Esophagus (tissue), 2 donors: ENCODE measurements at regions not wholly inside any gene's neighbourhood (a gene's known extent, or its start where the extent isn't known, plus 50 kb on each side); places are given as distances from the start of the nearest gene placed in this dataset.

Experiments used
- H3K27ac ChIP-seq, 2 donors: one replicate each; pipeline ENCODE4 v1.5.1; 2013; ENCODE audit warnings: low read depth in 2 of 2, mild to moderate bottlenecking in 2 of 2, inconsistent platforms in 1 of 2, low read length in 1 of 2, moderate library complexity in 1 of 2
- H3K27me3 ChIP-seq, 2 donors: one replicate each; pipeline ENCODE4 v1.6.1; 2013; ENCODE audit warnings: low read length in 2 of 2, control low read depth in 1 of 2, mild to moderate bottlenecking in 1 of 2; ENCODE audit not compliant: insufficient read depth in 2 of 2, control insufficient read depth in 1 of 2
- H3K36me3 ChIP-seq, 2 donors: one replicate each; pipeline ENCODE4 v1.6.1; 2013; ENCODE audit warnings: low read length in 1 of 2; ENCODE audit not compliant: control insufficient read depth in 2 of 2, insufficient read depth in 2 of 2
- H3K4me1 ChIP-seq, 2 donors: one replicate each; pipeline ENCODE4 v1.6.1; 2013; ENCODE audit warnings: low read length in 1 of 2; ENCODE audit not compliant: control insufficient read depth in 2 of 2, insufficient read depth in 2 of 2
- H3K4me3 ChIP-seq, 2 donors: one replicate each; pipeline ENCODE4 v1.5.1; 2013; ENCODE audit warnings: low read length in 2 of 2, mild to moderate bottlenecking in 2 of 2, low read depth in 1 of 2, moderate library complexity in 1 of 2
- H3K9me3 ChIP-seq, 2 donors: one replicate each; pipeline ENCODE4 v1.6.1; 2013; ENCODE audit warnings: mild to moderate bottlenecking in 2 of 2, low read depth in 1 of 2, low read length in 1 of 2, moderate library complexity in 1 of 2; ENCODE audit not compliant: control insufficient read depth in 2 of 2, insufficient read depth in 1 of 2
- WGBS, 2 donors: extraction: QIAGEN DNeasy Blood & Tissue Kit; methylation state at CpG; one replicate each; pipeline ENCODE4 v1.1.7; 2013; 5-methylcytosine and 5-hydroxymethylcytosine counted together
- donor health status: healthy with polysubstance abuse.
- donor health status: Bipolar disorder and iron deficiency.

DNA sequence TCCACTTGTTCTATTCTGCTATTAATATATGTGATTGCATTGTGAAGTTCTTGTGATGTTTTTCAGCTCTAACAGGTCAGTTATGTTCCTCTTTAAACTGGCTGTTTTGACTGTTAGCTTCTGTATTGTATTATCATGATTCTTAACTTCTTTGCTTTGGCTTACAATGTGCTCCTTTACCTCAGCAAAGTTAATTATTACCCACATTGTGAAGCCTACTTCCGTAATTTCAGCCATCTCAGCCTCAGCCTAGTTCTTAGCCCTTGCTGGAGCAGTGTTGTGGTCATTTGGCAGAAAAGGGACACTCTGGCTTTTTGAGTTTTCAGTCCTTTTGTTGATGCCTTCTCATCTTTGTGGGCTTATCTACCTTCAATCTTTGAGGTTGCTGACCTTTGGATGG lies 440.2 kb downstream of the TBC1D32 start:
- H3K9me3 ChIP-seq, result peaks cover 0 to 2% of the 10 kb centered on the region in 2 donors
- H3K4me1 ChIP-seq, result no peaks in the 10 kb centered on the region
- H3K4me3 ChIP-seq, result no peak overlapping the region
- no peaks in the 10 kb centered on the region for H3K36me3 ChIP-seq
- no peaks in the 10 kb centered on the region for H3K27me3 ChIP-seq
- no peak overlapping the region for H3K27ac ChIP-seq
- WGBS, 2 donors, result 23 to 54% methylated on average over 1 of the region's 1 CpG

DNA sequence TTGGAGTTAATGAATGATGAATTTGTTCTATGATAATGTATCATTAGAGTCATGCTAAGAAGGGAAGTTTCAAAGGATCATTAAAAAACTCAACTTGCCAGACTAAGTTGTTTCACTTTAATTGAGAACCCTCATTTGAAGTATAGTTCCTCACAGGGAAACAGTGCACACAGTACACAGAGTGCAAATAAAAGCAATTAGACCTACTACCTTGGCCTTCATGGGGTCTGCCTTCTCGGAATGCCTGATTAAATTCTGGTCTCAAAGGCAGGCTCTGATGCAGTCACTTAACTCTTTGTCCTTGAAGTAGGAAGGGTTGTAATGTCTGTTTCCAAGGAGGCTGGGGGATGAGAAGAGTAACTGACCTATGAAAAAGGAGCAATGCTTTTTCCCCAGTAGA lies 457.3 kb downstream of the TBC1D32 start:
- Histone ChIP-seq H3K9me3 (peaks cover 10 to 16% of the 10 kb centered on the region in 2 donors), H3K4me3 (no peak overlapping the region), H3K4me1 (no peaks in the 10 kb centered on the region), H3K27me3 (no peaks in the 10 kb centered on the region), H3K36me3 (no peaks in the 10 kb centered on the region), H3K27ac (no peak overlapping the region)
- 59 to 71% methylated on average over 1 of the region's 1 CpG for WGBS, 2 donors

DNA sequence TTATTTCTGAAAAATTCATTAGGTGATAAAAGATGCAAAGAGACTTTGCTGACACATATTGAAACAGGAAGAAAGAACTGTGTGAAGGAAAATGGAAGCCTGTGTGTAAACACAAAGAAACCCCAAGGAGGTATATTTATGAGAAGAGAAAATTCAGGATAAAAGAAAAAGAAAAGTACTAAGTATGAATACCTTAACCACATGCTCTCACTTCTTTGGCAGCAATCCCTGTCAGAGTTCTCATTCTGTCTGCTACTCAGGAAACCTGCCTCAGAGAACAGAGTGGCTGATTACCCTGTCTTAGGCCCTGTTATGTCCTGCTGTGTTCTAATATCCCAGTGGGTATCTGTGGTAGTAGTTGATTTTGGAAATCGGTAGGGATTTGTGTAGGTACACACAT lies 457.9 kb downstream of the TBC1D32 start:
- Histone ChIP-seq H3K36me3 (no peaks in the 10 kb centered on the region), H3K4me3 (no peak overlapping the region), H3K9me3 (peaks cover 15 to 21% of the 10 kb centered on the region in 2 donors), H3K27me3 (no peaks in the 10 kb centered on the region), H3K4me1 (no peaks in the 10 kb centered on the region), H3K27ac (no peak overlapping the region)
- 63 to 78% methylated on average over 1 of the region's 1 CpG for WGBS, 2 donors

DNA sequence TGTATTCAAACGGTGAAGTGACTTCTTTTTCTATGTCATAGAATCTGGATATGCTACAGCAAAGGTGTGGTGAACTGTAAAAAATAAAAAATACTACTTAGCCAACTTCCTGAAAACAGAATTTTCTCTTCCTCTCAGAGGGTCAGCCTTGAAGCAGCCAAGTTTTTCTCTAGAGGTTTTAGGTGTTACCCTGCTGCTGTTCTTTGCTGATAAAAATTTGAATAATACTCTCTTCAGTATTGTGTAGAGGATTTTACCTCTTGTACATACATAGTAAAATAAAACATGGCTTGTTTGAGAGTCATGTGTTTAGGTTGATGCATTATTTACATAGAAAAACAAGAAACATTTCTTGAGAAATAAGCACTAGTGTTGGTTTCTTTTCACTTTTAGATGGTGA lies 458.4 kb downstream of the TBC1D32 start:
- Histone ChIP-seq H3K4me1 (no peaks in the 10 kb centered on the region), H3K36me3 (no peaks in the 10 kb centered on the region), H3K4me3 (no peak overlapping the region), H3K27me3 (no peaks in the 10 kb centered on the region), H3K9me3 (peaks cover 18 to 21% of the 10 kb centered on the region in 2 donors), H3K27ac (no peak overlapping the region)
- 30 to 31% methylated on average over 1 of the region's 1 CpG for WGBS, 2 donors

DNA sequence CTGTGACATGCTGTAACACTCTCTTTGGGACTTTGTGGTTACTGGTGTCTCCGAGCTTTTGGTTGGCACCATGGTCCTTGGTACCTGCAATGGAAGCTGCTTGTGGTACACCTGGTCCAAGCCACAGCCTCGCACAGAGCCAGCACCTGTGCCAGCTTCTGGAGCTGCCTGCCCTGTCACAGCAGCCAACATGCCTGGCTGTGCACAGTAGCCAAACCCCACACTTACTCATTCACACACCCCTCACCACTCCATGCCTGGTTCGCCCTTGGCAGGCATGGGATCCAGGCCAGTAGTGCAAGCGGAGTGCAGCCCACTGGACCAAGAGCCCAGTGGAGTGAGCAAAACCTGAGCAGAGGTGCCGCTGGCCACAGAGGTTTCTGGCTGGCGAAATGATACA lies 459.9 kb downstream of the TBC1D32 start:
- Histone ChIP-seq H3K36me3 (no peaks in the 10 kb centered on the region), H3K4me1 (no peaks in the 10 kb centered on the region), H3K27ac (no peak overlapping the region), H3K4me3 (no peak overlapping the region), H3K9me3 (peaks cover 18 to 21% of the 10 kb centered on the region in 2 donors), H3K27me3 (no peaks in the 10 kb centered on the region)
- WGBS, 2 donors, result 87% methylated on average over 6 of the region's 6 CpGs

DNA sequence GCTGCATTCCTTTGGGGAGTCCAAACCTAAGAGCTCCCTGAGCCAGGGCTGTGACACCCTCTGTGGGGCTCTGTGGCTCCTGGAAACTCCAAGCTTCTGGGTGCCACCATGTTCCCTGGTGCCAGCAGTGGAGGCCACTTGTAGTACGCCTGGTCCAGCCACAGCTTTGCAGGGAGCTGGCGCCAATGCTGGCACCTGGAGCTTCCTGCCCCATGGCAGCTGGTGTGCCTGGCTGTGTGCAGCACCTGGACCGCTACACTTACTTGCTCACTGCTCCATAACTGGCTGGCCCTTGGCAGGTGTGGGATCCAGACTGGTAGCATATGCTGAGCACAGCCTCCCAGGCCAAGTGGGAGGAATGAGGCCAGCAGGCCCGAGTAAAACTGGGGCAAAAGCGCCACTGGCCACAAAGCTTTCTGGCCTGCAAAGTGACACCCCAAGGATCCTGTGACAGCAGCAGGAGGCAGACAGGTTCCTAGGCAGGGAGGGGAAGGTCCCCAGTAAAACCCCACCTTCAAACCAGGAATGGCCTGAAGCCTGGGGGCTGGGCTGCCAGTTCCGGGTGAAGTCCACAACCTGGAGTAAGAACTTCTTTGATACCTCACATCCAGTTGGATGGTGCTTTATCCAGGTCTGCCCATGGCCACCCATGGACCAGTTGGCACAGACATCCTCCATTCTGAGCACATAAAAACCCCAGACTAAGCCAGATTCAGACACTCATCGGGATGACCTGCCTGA lies 461.0 kb downstream of the TBC1D32 start:
- no peak overlapping the region for H3K27ac ChIP-seq
- H3K4me3 ChIP-seq, result no peak overlapping the region
- no peaks in the 10 kb centered on the region for H3K36me3 ChIP-seq
- peaks cover 18 to 21% of the 10 kb centered on the region in 2 donors for H3K9me3 ChIP-seq
- H3K27me3 ChIP-seq, result no peaks in the 10 kb centered on the region
- no peaks in the 10 kb centered on the region for H3K4me1 ChIP-seq
- 91% methylated on average over 7 of the region's 7 CpGs for WGBS, 2 donors

DNA sequence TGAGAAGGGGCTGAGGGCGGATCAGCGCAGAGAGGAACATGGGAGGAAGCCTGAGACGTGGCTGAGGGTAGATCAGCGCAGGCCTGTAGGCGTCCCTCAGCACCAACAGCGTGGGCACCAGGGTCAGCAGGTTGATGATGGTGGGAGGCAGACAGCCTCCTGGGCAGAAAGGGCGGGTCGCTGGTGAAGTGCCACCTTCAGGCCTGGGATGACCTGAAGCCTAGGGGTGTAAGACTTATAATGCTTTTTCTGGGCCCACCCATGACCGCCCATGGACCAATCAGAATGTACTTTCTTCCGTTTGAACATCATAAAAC lies 462.1 kb downstream of the TBC1D32 start:
- Histone ChIP-seq H3K9me3 (peaks cover 18 to 21% of the 10 kb centered on the region in 2 donors), H3K27me3 (no peaks in the 10 kb centered on the region), H3K36me3 (no peaks in the 10 kb centered on the region), H3K4me1 (no peaks in the 10 kb centered on the region), H3K4me3 (no peak overlapping the region), H3K27ac (no peak overlapping the region)
- WGBS, 2 donors, result 89 to 91% methylated on average over 10 of the region's 10 CpGs

DNA sequence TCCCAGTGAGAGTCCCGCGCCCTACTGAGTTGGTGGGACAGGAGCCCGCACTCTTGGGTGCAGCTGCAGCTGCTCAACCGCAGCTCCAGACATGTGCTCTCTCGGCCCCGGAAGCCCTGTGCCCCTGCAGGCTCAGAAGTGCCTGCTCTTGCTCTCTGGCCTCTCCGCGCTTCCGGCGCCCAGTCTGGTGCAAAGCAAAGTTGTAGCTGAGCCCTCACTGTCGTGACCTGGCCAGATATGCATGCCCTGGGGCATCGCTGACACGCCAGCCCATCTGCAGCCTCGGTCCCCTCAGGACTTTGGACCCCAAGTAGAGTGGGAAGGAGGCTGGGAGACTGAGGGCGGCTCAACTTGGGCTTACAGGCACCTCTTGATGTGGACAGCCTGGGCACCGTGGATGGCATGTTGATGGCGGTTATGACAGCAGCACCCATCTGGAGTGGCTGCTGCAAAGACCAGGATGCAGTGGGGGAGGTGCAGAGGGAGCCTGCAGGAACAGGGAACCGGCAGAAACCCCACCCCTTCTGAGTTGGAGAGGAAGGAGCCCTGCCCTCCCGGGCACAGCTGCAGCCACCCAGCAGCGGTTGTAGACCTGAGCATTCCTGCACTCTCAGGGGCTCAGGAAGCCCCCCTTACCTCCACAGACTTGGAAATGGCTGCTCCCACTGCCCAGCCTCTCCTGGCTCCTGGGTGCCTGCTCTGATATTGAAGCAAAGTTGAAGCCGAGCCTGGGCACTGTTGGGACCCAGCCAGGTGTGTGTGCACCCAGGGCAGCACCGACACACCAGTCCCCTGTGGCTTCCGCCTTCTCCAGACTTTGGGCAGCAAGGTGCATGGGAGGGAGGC lies 462.6 kb downstream of the TBC1D32 start:
- Histone ChIP-seq H3K9me3 (peaks cover 18 to 21% of the 10 kb centered on the region in 2 donors), H3K27me3 (no peaks in the 10 kb centered on the region), H3K4me1 (no peaks in the 10 kb centered on the region), H3K27ac (no peak overlapping the region), H3K4me3 (no peak overlapping the region), H3K36me3 (no peaks in the 10 kb centered on the region)
- 79 to 80% methylated on average over 23 of the region's 23 CpGs for WGBS, 2 donors

DNA sequence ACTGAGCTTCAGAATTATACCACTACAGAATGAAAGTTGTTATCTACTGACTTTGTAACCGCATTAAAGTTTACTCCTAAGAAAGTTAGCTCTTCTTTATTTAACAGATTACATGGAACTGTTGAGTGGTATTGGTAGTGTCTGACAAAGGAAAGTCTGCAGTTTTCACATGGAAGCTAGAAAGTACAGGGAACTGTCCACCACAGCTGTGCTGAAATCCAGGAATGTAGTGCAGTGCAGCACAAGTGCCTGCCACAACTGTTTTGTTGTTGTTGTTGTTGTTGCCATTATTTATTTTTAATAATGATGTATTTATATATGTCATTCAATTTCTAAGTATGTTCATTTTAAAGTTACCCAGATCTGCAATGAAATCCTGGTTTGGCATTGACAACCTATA lies 464.9 kb downstream of the TBC1D32 start:
- no peaks in the 10 kb centered on the region for H3K27me3 ChIP-seq
- H3K4me3 ChIP-seq, result no peak overlapping the region
- H3K9me3 ChIP-seq, result peaks cover 18 to 21% of the 10 kb centered on the region in 2 donors
- no peaks in the 10 kb centered on the region for H3K36me3 ChIP-seq
- no peak overlapping the region for H3K27ac ChIP-seq
- H3K4me1 ChIP-seq, result no peaks in the 10 kb centered on the region
- WGBS, 2 donors, result 56 to 60% methylated on average over 1 of the region's 1 CpG

DNA sequence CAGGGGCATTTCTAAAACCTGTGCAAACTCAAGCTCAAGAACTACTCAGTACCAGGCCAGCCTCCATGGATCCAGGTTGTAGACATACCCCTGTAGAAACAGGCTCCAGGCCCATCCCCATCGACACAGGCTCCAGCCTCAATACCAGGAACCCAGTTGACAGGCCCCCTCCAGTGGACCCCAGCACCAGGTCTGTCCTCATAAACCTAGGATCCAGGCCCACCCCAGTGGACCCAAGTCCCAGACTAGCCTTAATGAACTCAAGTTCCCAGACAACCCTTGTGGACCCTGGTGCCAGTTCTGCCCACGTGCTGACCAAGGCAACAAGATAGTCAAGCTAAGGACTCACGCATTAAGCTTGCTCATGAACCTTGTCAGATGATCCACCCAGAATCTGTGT lies 476.9 kb downstream of the TBC1D32 start:
- peaks cover 0 to 2% of the 10 kb centered on the region in 2 donors for H3K9me3 ChIP-seq
- 80 to 90% methylated on average over 3 of the region's 3 CpGs for WGBS, 2 donors
- no peak overlapping the region for H3K27ac ChIP-seq
- no peaks in the 10 kb centered on the region for H3K27me3 ChIP-seq
- H3K36me3 ChIP-seq, result no peaks in the 10 kb centered on the region
- H3K4me1 ChIP-seq, result no peaks in the 10 kb centered on the region
- no peak overlapping the region for H3K4me3 ChIP-seq
